Liver (tissue), 8 donors: ENCODE measurements at regions not wholly inside any gene's neighbourhood (a gene's known extent, or its start where the extent isn't known, plus 50 kb on each side); places are given as distances from the start of the nearest gene placed in this dataset.

Experiments
- DNase-seq: peaks from one replicate; pipeline ENCODE4 v3.0.0-alpha.2; 2017; ENCODE audit warnings: low spot score
- H3K27ac ChIP-seq, 2 donors: one replicate each; pipeline ENCODE4 v1.7.0; 2013; ENCODE audit warnings: inconsistent platforms in 2 of 2, low read length in 2 of 2, control low read depth in 1 of 2, low read depth in 1 of 2, mild to moderate bottlenecking in 1 of 2
- H3K27me3 ChIP-seq, 4 donors: one replicate each; pipeline versions ENCODE4 v1.6.1 to v1.7.0; 2013; ENCODE audit warnings: low read length in 3 of 4, inconsistent platforms in 1 of 4, mild to moderate bottlenecking in 1 of 4, moderate library complexity in 1 of 4; ENCODE audit not compliant: control insufficient read depth in 4 of 4, insufficient read depth in 4 of 4
- H3K36me3 ChIP-seq, 4 donors: one replicate each; pipeline versions ENCODE4 v1.6.1 to v1.7.0; 2013; ENCODE audit warnings: low read length in 3 of 4, mild to moderate bottlenecking in 3 of 4, low read depth in 1 of 4, moderate library complexity in 1 of 4; ENCODE audit not compliant: control insufficient read depth in 4 of 4, insufficient read depth in 3 of 4
- H3K4me1 ChIP-seq, 4 donors: one replicate each; pipeline versions ENCODE4 v1.6.1 to v1.7.0; 2013; ENCODE audit warnings: low read length in 3 of 4, mild to moderate bottlenecking in 3 of 4, moderate library complexity in 1 of 4; ENCODE audit not compliant: control insufficient read depth in 4 of 4, insufficient read depth in 4 of 4
- H3K4me3 ChIP-seq, 3 donors: one replicate each; pipeline versions ENCODE4 v1.6.1 to v1.7.0; 2013; ENCODE audit warnings: low read length in 3 of 3, control low read depth in 1 of 3, low read depth in 1 of 3, mild to moderate bottlenecking in 1 of 3
- H3K9ac ChIP-seq, 2 donors: one replicate each; pipeline ENCODE4 v1.7.0; 2013; ENCODE audit warnings: low read length in 2 of 2, mild to moderate bottlenecking in 2 of 2, moderate library complexity in 2 of 2, control low read depth in 1 of 2, low read depth in 1 of 2
- H3K9me3 ChIP-seq, 4 donors: one replicate each; pipeline versions ENCODE4 v1.6.1 to v1.7.0; 2013; ENCODE audit warnings: low read length in 3 of 4; ENCODE audit not compliant: control insufficient read depth in 4 of 4
- EGR1 ChIP-seq, 2 donors: IDR thresholded peaks; 2 replicates each; pipeline ENCODE4 v1.6.1; 2016 to 2018; ENCODE audit warnings: antibody characterized with exemption in 2 of 2, low read depth in 2 of 2
- FOXA1 ChIP-seq: IDR thresholded peaks from 2 replicates; pipeline ENCODE4 v1.6.1; 2016; ENCODE audit warnings: antibody characterized with exemption
- FOXA2 ChIP-seq: IDR thresholded peaks from 2 replicates; pipeline ENCODE4 v1.6.1; 2016; ENCODE audit warnings: antibody characterized with exemption
- GABPA ChIP-seq, 2 donors: IDR thresholded peaks in 1 of 2; conservative IDR thresholded peaks in 1 of 2; 2 replicates each; pipeline ENCODE4 v1.6.1; 2016; ENCODE audit warnings: antibody characterized with exemption in 2 of 2, mild to moderate bottlenecking in 1 of 2, moderate library complexity in 1 of 2
- HNF4A ChIP-seq, 2 donors: conservative IDR thresholded peaks; 2 replicates each; pipeline ENCODE4 v1.6.1; 2016; ENCODE audit warnings: antibody characterized with exemption in 2 of 2, mild to moderate bottlenecking in 2 of 2
- HNF4G ChIP-seq: IDR thresholded peaks from 2 replicates; pipeline ENCODE4 v1.6.1; 2016; ENCODE audit warnings: antibody characterized with exemption
- JUND ChIP-seq, 2 donors: IDR thresholded peaks; 2 replicates each; pipeline ENCODE4 v1.6.1; 2016; ENCODE audit warnings: antibody characterized with exemption in 2 of 2
- NR2F2 ChIP-seq: IDR thresholded peaks from 2 replicates; pipeline ENCODE4 v1.6.1; 2016; ENCODE audit warnings: antibody characterized with exemption
- RAD21 ChIP-seq, 2 donors: IDR thresholded peaks; 2 replicates each; pipeline ENCODE4 v1.6.1; 2016; ENCODE audit warnings: antibody characterized with exemption in 2 of 2, mild to moderate bottlenecking in 2 of 2
- RXRA ChIP-seq, 2 donors: IDR thresholded peaks; 2 replicates each; pipeline ENCODE4 v1.6.1; 2017 to 2018; ENCODE audit warnings: antibody characterized with exemption in 2 of 2, mild to moderate bottlenecking in 1 of 2
- SP1 ChIP-seq: IDR thresholded peaks from 2 replicates; pipeline ENCODE4 v1.6.1; 2018; ENCODE audit warnings: antibody characterized with exemption, mild to moderate bottlenecking
- TAF1 ChIP-seq: conservative IDR thresholded peaks from 2 replicates; pipeline ENCODE4 v1.6.1; 2016; ENCODE audit warnings: antibody characterized with exemption, mild to moderate bottlenecking
- YY1 ChIP-seq: IDR thresholded peaks from 2 replicates; pipeline ENCODE4 v1.6.1; 2016; ENCODE audit warnings: antibody characterized with exemption, mild to moderate bottlenecking
- WGBS: extraction: QIAGEN DNeasy Blood & Tissue Kit; methylation state at CpG from one replicate; pipeline ENCODE4 v1.1.7; 2013; 5-methylcytosine and 5-hydroxymethylcytosine counted together
- TF ChIP-seq, protein P1 (sequence below): IDR thresholded peaks from 2 replicates; pipeline ENCODE4 v1.6.1; 2016; ENCODE audit warnings: antibody characterized with exemption
- TF ChIP-seq, protein P2 (sequence below): fragments of 150-350 bp; IDR thresholded peaks from 2 replicates; pipeline ENCODE4 v1.5.1; 2017; ENCODE audit warnings: improper control_type of control experiment, low read depth, low read length; ENCODE audit not compliant: missing input control
- TF ChIP-seq, protein P3 (sequence below): IDR thresholded peaks from 2 replicates; pipeline ENCODE4 v1.6.1; 2016; ENCODE audit warnings: antibody characterized with exemption, mild to moderate bottlenecking
- donor health status: healthy.
- donor health status: healthy.
- donor health status: healthy.
- donor health status: healthy.
- donor health status: healthy.

DNA sequence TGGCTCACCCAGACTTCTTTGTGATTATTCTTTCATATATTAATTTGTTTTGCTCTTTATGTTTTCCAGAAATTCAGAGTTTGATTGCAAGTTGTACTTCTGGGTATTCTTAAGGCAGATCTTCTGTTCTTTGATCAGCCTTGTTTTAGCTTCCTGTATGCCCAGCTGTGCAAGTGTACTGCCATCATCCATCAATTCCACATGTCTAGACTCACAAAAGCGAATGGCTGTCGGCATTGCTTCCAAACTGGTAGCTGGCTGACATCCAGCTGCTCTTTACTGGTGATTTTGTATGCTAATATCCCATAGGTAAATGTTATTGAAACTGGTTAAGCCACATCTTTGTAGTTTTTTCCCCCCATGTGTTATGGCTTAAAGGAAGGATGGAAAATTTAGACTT is 1084.8 kb upstream of the CITED2 start:
- no peak for TF ChIP-seq RAD21 (IDR thresholded peaks at IDR 0.05)
- TF ChIP-seq HNF4G, result no peak
- no peak for TF ChIP-seq YY1
- no peak for TF ChIP-seq HNF4A (conservative IDR thresholded peaks at IDR 0.05)
- TF ChIP-seq TAF1, result no peak
- no peak for TF ChIP-seq NR2F2
- no peak for TF ChIP-seq FOXA2
- TF ChIP-seq, protein P1, sequence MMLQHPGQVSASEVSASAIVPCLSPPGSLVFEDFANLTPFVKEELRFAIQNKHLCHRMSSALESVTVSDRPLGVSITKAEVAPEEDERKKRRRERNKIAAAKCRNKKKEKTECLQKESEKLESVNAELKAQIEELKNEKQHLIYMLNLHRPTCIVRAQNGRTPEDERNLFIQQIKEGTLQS, result no peak
- WGBS, result 94% methylated on average over 2 of the region's 2 CpGs
- no peaks in the 10 kb centered on the region for H3K27me3 ChIP-seq
- H3K4me3 ChIP-seq, result no peak overlapping the region
- H3K36me3 ChIP-seq, result no peaks in the 10 kb centered on the region
- peaks cover 6 to 33% (median 20%) of the 10 kb centered on the region in 4 donors for H3K4me1 ChIP-seq
- no peak overlapping the region for H3K27ac ChIP-seq
- H3K9ac ChIP-seq, result no peak overlapping the region
- H3K9me3 ChIP-seq, result no peaks in the 10 kb centered on the region
- no peak for DNase-seq

DNA sequence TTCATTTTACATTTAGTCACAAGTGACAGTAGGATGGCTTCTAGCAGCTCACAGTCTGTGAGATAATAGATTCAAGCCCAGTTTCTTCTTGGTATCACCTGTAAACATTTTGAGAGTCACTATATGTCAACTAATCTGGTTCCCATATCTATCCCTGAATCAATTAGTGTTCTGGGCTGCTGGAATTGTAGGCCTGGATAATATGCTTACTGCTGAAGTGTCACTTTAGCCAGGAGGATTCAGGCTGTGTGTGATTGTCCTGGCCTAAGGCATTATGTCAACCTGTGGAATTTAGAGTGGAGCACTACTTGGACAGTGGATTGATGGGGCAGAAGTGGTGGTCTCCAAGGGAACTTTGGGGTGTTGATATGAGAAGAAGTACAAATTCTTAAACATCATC is 1071.8 kb upstream of the CITED2 start:
- H3K27me3 ChIP-seq, result no peaks in the 10 kb centered on the region
- H3K9ac ChIP-seq, result no peak overlapping the region
- TF ChIP-seq TAF1 (no peak), RXRA (IDR thresholded peaks at IDR 0.05) (no peak), FOXA2 (no peak), SP1 (no peak), NR2F2 (no peak), EGR1 (IDR thresholded peaks at IDR 0.05; ENCODE audit: low read depth in 2 of 2) (no peak), GABPA (IDR thresholded peaks at IDR 0.05 in 1 of 2, conservative IDR thresholded peaks at IDR 0.05 in 1 of 2) (no peak), RAD21 (IDR thresholded peaks at IDR 0.05) (no peak), FOXA1 (no peak), YY1 (no peak), HNF4A (conservative IDR thresholded peaks at IDR 0.05) (no peak), JUND (IDR thresholded peaks at IDR 0.05) (no peak), HNF4G (no peak)
- TF ChIP-seq, protein P1, result no peak
- TF ChIP-seq, protein P2, sequence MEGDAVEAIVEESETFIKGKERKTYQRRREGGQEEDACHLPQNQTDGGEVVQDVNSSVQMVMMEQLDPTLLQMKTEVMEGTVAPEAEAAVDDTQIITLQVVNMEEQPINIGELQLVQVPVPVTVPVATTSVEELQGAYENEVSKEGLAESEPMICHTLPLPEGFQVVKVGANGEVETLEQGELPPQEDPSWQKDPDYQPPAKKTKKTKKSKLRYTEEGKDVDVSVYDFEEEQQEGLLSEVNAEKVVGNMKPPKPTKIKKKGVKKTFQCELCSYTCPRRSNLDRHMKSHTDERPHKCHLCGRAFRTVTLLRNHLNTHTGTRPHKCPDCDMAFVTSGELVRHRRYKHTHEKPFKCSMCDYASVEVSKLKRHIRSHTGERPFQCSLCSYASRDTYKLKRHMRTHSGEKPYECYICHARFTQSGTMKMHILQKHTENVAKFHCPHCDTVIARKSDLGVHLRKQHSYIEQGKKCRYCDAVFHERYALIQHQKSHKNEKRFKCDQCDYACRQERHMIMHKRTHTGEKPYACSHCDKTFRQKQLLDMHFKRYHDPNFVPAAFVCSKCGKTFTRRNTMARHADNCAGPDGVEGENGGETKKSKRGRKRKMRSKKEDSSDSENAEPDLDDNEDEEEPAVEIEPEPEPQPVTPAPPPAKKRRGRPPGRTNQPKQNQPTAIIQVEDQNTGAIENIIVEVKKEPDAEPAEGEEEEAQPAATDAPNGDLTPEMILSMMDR, result no peak
- TF ChIP-seq, protein P3, sequence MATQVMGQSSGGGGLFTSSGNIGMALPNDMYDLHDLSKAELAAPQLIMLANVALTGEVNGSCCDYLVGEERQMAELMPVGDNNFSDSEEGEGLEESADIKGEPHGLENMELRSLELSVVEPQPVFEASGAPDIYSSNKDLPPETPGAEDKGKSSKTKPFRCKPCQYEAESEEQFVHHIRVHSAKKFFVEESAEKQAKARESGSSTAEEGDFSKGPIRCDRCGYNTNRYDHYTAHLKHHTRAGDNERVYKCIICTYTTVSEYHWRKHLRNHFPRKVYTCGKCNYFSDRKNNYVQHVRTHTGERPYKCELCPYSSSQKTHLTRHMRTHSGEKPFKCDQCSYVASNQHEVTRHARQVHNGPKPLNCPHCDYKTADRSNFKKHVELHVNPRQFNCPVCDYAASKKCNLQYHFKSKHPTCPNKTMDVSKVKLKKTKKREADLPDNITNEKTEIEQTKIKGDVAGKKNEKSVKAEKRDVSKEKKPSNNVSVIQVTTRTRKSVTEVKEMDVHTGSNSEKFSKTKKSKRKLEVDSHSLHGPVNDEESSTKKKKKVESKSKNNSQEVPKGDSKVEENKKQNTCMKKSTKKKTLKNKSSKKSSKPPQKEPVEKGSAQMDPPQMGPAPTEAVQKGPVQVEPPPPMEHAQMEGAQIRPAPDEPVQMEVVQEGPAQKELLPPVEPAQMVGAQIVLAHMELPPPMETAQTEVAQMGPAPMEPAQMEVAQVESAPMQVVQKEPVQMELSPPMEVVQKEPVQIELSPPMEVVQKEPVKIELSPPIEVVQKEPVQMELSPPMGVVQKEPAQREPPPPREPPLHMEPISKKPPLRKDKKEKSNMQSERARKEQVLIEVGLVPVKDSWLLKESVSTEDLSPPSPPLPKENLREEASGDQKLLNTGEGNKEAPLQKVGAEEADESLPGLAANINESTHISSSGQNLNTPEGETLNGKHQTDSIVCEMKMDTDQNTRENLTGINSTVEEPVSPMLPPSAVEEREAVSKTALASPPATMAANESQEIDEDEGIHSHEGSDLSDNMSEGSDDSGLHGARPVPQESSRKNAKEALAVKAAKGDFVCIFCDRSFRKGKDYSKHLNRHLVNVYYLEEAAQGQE, result no peak
- no peak overlapping the region for H3K27ac ChIP-seq
- H3K36me3 ChIP-seq, result no peaks in the 10 kb centered on the region
- no peak for DNase-seq
- no peaks in the 10 kb centered on the region for H3K9me3 ChIP-seq
- H3K4me1 ChIP-seq, result peaks cover 0 to under 1% (median 0%) of the 10 kb centered on the region in 4 donors
- H3K4me3 ChIP-seq, result no peak overlapping the region
